ENCODE measurements at regions not wholly inside any gene's neighbourhood (a gene's known extent, or its start where the extent isn't known, plus 50 kb on each side); places are given as distances from the start of the nearest gene placed in this dataset.

DNA sequence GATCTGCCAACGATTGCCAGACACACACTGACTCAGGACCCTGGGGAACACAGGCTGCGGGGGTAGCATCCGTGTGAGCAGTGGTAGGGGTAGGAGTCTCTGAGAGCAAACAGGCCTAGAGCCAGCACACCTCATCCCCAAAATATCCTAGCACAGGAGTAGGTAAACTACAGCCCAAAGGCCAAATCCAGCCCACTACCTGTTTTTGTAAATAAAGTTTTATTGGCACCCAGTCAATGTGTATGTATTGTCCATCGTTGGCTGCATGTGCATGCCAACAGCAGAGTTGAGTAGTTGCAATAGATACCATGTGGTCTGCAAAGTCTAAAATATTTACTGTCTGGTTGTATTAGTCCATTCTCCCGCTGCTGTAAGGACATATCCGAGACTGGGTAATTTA lies 55.5 kb upstream of the GPRC5B start:
- intact Hi-C loops (cut with micrococcal nuclease), result no loop called here
- no peak overlapping the region for H3K27ac ChIP-seq (ENCODE audit: low read depth, low read length)
- Mint-ChIP-seq H3K4me1 (no peaks in the 10 kb centered on the region), H3K9me3 (no peaks in the 10 kb centered on the region), H3K36me3 (no peaks in the 10 kb centered on the region), H3K4me3 (no peak overlapping the region), H3K27me3 (peaks cover 0 to 28% (median 20%) of the 10 kb centered on the region in 5 donors), H3K27ac (no peak overlapping the region)
- no peak overlapping the region for H3K4me3 ChIP-seq (ENCODE audit: low read length)
- ChIA-PET CTCF (no interaction called here), POLR2A (no interaction called here)
- H3K27me3 ChIP-seq (ENCODE audit: control insufficient read depth in 2 of 2, insufficient read depth in 2 of 2, low read length in 2 of 2), result no peaks in the 10 kb centered on the region
- H3K4me1 ChIP-seq (ENCODE audit: control insufficient read depth in 2 of 2, insufficient read depth in 2 of 2, low read length in 2 of 2), result no peaks in the 10 kb centered on the region
- DNase-seq (no peak), ATAC-seq (no peak)
- H3K9me3 ChIP-seq (ENCODE audit: control insufficient read depth in 2 of 3, low read length in 3 of 3), result no peaks in the 10 kb centered on the region
- H3K36me3 ChIP-seq (ENCODE audit: control insufficient read depth in 2 of 3, insufficient read depth in 3 of 3, low read length in 3 of 3), result no peaks in the 10 kb centered on the region

DNA sequence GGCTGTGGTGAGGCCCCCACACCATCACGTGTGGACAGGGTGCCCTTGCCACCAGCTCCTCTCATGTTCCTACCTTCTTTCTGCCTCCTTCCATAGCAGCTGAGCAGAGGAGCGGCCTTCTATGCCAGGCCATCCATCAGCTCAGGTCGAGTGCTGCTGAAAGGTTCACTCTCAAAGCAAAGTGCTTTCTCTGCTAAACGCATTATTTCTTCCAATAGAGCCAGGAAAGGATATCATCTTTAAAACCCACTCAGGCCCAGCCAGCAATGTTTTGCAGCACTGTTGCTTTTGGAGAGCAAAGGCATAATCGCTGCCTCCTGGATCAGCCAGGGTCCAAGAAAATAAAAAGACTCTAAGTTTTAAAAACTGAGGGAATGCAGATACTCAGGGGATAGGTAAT lies 54.9 kb upstream of the GPRC5B start:
- CTCF ChIA-PET, result no interaction called here
- POLR2A ChIA-PET, result no interaction called here
- Histone ChIP-seq H3K36me3 (ENCODE audit: control insufficient read depth in 2 of 3, insufficient read depth in 3 of 3, low read length in 3 of 3) (no peaks in the 10 kb centered on the region), H3K4me3 (ENCODE audit: low read length) (no peak overlapping the region), H3K27ac (ENCODE audit: low read depth, low read length) (no peak overlapping the region), H3K27me3 (ENCODE audit: control insufficient read depth in 2 of 2, insufficient read depth in 2 of 2, low read length in 2 of 2) (no peaks in the 10 kb centered on the region), H3K4me1 (ENCODE audit: control insufficient read depth in 2 of 2, insufficient read depth in 2 of 2, low read length in 2 of 2) (no peaks in the 10 kb centered on the region), H3K9me3 (ENCODE audit: control insufficient read depth in 2 of 3, low read length in 3 of 3) (no peaks in the 10 kb centered on the region)
- no peak overlapping the region for H3K27ac Mint-ChIP-seq
- no peak overlapping the region for H3K4me3 Mint-ChIP-seq
- peaks cover 0 to 34% (median 22%) of the 10 kb centered on the region in 5 donors for H3K27me3 Mint-ChIP-seq
- no peaks in the 10 kb centered on the region for H3K4me1 Mint-ChIP-seq
- no peak for DNase-seq
- intact Hi-C loops (cut with micrococcal nuclease), result no loop called here
- H3K36me3 Mint-ChIP-seq, result no peaks in the 10 kb centered on the region
- no peaks in the 10 kb centered on the region for H3K9me3 Mint-ChIP-seq
- no peak for ATAC-seq

DNA sequence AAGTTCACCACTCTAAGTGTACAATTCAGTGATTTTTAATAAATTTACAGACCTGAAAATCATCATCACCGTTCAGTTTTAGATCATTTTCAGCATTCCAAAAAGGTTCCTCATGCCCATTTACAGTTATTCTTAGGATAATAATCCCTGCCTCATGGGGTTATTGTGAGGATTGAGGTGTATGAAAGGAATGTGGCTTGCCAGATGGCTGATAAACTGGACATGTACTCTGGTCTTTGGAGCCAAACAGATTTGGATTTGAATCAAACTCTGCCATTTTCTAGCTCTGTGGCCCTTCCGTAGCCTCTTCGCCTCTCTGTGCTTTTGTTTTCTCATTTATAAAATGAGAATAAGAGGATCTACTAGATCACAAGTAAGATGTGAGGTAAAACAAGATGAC lies 53.9 kb upstream of the GPRC5B start:
- ATAC-seq, result no peak
- H3K27ac Mint-ChIP-seq, result no peak overlapping the region

DNA sequence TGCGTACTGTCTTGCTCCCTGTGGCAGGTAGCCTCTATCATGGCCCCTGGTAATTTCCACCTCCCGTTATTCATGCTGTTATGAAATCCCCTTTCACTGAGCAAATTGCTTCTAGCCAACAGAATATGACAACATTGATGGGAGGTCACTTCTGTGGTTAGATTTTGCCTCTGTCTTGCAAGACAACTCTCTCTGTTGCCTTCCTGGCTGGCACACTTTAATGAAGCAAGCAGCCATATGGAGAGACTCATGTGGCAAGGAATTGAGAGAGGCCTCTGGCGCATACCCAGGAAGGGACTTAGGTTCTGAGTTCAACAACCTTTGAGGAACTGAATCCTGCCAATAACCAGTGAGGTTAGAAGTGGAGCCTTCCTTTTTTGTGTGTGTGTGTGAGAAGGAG lies 51.8 kb upstream of the GPRC5B start:
- Histone ChIP-seq H3K9me3 (ENCODE audit: control insufficient read depth in 2 of 3, low read length in 3 of 3) (no peaks in the 10 kb centered on the region), H3K27me3 (ENCODE audit: control insufficient read depth in 2 of 2, insufficient read depth in 2 of 2, low read length in 2 of 2) (no peaks in the 10 kb centered on the region), H3K27ac (ENCODE audit: low read depth, low read length) (no peak overlapping the region), H3K4me1 (ENCODE audit: control insufficient read depth in 2 of 2, insufficient read depth in 2 of 2, low read length in 2 of 2) (no peaks in the 10 kb centered on the region), H3K36me3 (ENCODE audit: control insufficient read depth in 2 of 3, insufficient read depth in 3 of 3, low read length in 3 of 3) (no peaks in the 10 kb centered on the region), H3K4me3 (ENCODE audit: low read length) (no peak overlapping the region)
- intact Hi-C loops (cut with micrococcal nuclease), result no loop called here
- Mint-ChIP-seq H3K36me3 (no peaks in the 10 kb centered on the region), H3K4me3 (no peak overlapping the region), H3K27me3 (peaks cover 0 to 38% (median 28%) of the 10 kb centered on the region in 5 donors), H3K27ac (no peak overlapping the region), H3K9me3 (peaks cover 0 to 1% (median 0%) of the 10 kb centered on the region in 11 donors), H3K4me1 (peaks cover 0 to under 1% (median 0%) of the 10 kb centered on the region in 7 donors)
- no peak for DNase-seq
- POLR2A ChIA-PET, result no interaction called here
- no peak for ATAC-seq
- CTCF ChIA-PET, result no interaction called here

More for the DNA sequence above, 53.9 kb upstream of the GPRC5B start:
- H3K4me3 ChIP-seq (ENCODE audit: low read length), result no peak overlapping the region
- Mint-ChIP-seq H3K9me3 (peaks cover 0 to 1% (median 0%) of the 10 kb centered on the region in 11 donors), H3K4me1 (no peaks in the 10 kb centered on the region), H3K36me3 (no peaks in the 10 kb centered on the region), H3K4me3 (no peak overlapping the region), H3K27me3 (peaks cover 0 to 38% (median 22%) of the 10 kb centered on the region in 5 donors)
- H3K4me1 ChIP-seq (ENCODE audit: control insufficient read depth in 2 of 2, insufficient read depth in 2 of 2, low read length in 2 of 2), result no peaks in the 10 kb centered on the region
- intact Hi-C loops (cut with micrococcal nuclease), result no loop called here
- no peak overlapping the region for H3K27ac ChIP-seq (ENCODE audit: low read depth, low read length)
- H3K27me3 ChIP-seq (ENCODE audit: control insufficient read depth in 2 of 2, insufficient read depth in 2 of 2, low read length in 2 of 2), result no peaks in the 10 kb centered on the region
- H3K9me3 ChIP-seq (ENCODE audit: control insufficient read depth in 2 of 3, low read length in 3 of 3), result no peaks in the 10 kb centered on the region
- DNase-seq, result no peak
- ChIA-PET CTCF (no interaction called here), POLR2A (no interaction called here)
- H3K36me3 ChIP-seq (ENCODE audit: control insufficient read depth in 2 of 3, insufficient read depth in 3 of 3, low read length in 3 of 3), result no peaks in the 10 kb centered on the region

DNA sequence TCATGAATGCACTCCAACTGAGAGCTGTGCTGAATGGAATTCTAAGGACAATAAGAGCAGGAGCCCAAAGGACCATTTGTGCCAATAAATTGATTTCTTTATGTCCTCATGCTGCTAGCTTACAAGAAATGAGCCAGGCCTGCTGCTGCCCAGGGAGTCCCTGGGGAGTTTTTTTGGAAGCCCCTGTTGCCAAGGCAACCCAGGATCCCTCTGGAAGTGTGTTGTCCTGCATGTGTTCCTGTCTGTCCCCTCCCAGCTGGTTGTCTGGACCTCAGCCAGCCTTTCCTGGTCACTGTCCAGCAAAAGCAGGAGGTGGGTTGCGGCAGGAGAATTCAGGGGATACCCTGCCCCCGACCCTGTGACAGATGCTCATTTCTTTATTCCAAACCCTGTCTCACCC lies 51.0 kb upstream of the GPRC5B start:
- H3K27ac ChIP-seq (ENCODE audit: low read depth, low read length), result no peak overlapping the region
- no peaks in the 10 kb centered on the region for H3K36me3 ChIP-seq (ENCODE audit: control insufficient read depth in 2 of 3, insufficient read depth in 3 of 3, low read length in 3 of 3)
- peaks cover 0 to 1% (median 0%) of the 10 kb centered on the region in 7 donors for H3K4me1 Mint-ChIP-seq
- H3K27ac Mint-ChIP-seq, result no peak overlapping the region
- peaks cover 0 to 1% (median 0%) of the 10 kb centered on the region in 11 donors for H3K9me3 Mint-ChIP-seq
- no peaks in the 10 kb centered on the region for H3K36me3 Mint-ChIP-seq
- no peak overlapping the region for H3K4me3 ChIP-seq (ENCODE audit: low read length)
- intact Hi-C loops (cut with micrococcal nuclease), result no loop called here
- DNase-seq, result no peak
- peaks cover 0 to 35% (median 28%) of the 10 kb centered on the region in 5 donors for H3K27me3 Mint-ChIP-seq
- no peak overlapping the region for H3K4me3 Mint-ChIP-seq
- no peak for ATAC-seq
- no peaks in the 10 kb centered on the region for H3K27me3 ChIP-seq (ENCODE audit: control insufficient read depth in 2 of 2, insufficient read depth in 2 of 2, low read length in 2 of 2)
- CTCF ChIA-PET, result no interaction called here
- no peaks in the 10 kb centered on the region for H3K4me1 ChIP-seq (ENCODE audit: control insufficient read depth in 2 of 2, insufficient read depth in 2 of 2, low read length in 2 of 2)
- POLR2A ChIA-PET, result no interaction called here
- H3K9me3 ChIP-seq (ENCODE audit: control insufficient read depth in 2 of 3, low read length in 3 of 3), result no peaks in the 10 kb centered on the region

All from naive thymus-derived CD4-positive, alpha-beta T cell (primary cell).